Smooth muscle cell (in vitro differentiated cells): ENCODE measurements at regions not wholly inside any gene's neighbourhood (a gene's known extent, or its start where the extent isn't known, plus 50 kb on each side); places are given as distances from the start of the nearest gene placed in this dataset.

ENCODE experiments used
- DNase-seq: peaks from one replicate; lab custom pipeline; 2025; ENCODE audit not compliant: unreplicated experiment; lab: John Stamatoyannopoulos, UW
- H2AFZ ChIP-seq: fragments of 200-600 bp; sonication (generic); 2 replicates; pipeline ENCODE4 v1.6.0; 2016; ENCODE audit warnings: antibody characterized with exemption, low read depth, mild to moderate bottlenecking
- H3F3A ChIP-seq: fragments of 200-600 bp; sonication (generic); 2 replicates; pipeline ENCODE4 v1.6.0; 2017; ENCODE audit warnings: antibody characterized with exemption, low read depth
- H3K27ac ChIP-seq: fragments of 200-600 bp; sonication (generic); 2 replicates; pipeline ENCODE4 v1.5.1; 2016; ENCODE audit warnings: low read depth, mild to moderate bottlenecking
- H3K27me3 ChIP-seq: fragments of 200-600 bp; sonication (generic); 2 replicates; pipeline ENCODE4 v1.6.1; 2016; ENCODE audit warnings: low read depth, mild to moderate bottlenecking
- H3K36me3 ChIP-seq: fragments of 200-600 bp; sonication (generic); 2 replicates; pipeline ENCODE4 v1.5.1; 2016; ENCODE audit warnings: low read depth
- H3K4me1 ChIP-seq: fragments of 200-600 bp; sonication (generic); 2 replicates; pipeline ENCODE4 v1.5.1; 2016; ENCODE audit warnings: low read depth
- H3K4me2 ChIP-seq: fragments of 200-600 bp; sonication (generic); 2 replicates; pipeline ENCODE4 v1.6.0; 2016; ENCODE audit warnings: mild to moderate bottlenecking
- H3K4me3 ChIP-seq: fragments of 200-600 bp; sonication (generic); 2 replicates; pipeline ENCODE4 v1.5.1; 2016; ENCODE audit warnings: mild to moderate bottlenecking
- H3K79me2 ChIP-seq: fragments of 200-600 bp; sonication (generic); 2 replicates; pipeline ENCODE4 v1.6.0; 2016; ENCODE audit warnings: low read depth, mild to moderate bottlenecking
- H3K9ac ChIP-seq: fragments of 200-600 bp; sonication (generic); 2 replicates; pipeline ENCODE4 v1.6.0; 2016; ENCODE audit warnings: low read depth
- H3K9me3 ChIP-seq: fragments of 200-600 bp; sonication (generic); replicated peaks from 2 replicates; pipeline ENCODE4 v1.5.1; 2016; ENCODE audit warnings: low read depth
- H4K20me1 ChIP-seq: fragments of 200-600 bp; sonication (generic); 2 replicates; pipeline ENCODE4 v1.6.0; 2016; ENCODE audit warnings: low read depth
- WGBS: methylation state at CpG from one replicate; pipeline ENCODE4 v1.1.7; 2016; ENCODE audit warnings: low lambda C conversion rate; 5-methylcytosine and 5-hydroxymethylcytosine counted together
- TF ChIP-seq, protein P1 (sequence below): fragments of 200-600 bp; sonication (generic); IDR thresholded peaks from 2 replicates; pipeline ENCODE4 v1.5.1; 2017; ENCODE audit warnings: borderline replicate concordance, mild to moderate bottlenecking, antibody characterized with exemption; ENCODE audit not compliant: insufficient read depth, poor library complexity, severe bottlenecking

DNA sequence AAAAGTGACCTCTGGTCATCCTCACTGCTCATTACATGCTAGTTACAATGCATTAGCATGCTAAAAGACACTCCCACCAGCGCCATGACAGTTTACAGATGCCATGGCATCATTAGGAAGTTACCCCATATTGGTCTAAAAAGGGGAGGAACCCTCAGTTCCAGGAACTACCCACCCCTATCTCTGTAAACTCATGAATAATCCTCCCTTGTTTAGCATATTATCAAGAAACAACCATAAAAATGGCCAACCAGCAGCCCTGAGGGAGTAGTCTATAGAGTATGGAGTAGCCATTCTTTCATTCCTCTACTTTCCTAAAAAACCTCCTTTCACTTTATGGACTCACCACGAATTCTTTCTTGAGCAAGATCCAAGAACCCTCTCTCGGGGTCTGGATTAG, 89.4 kb downstream of the ATPSCKMT start:
- Histone ChIP-seq H3K36me3 (no peaks in the 10 kb centered on the region), H3K4me2 (no peak overlapping the region), H3F3A (no peaks in the 10 kb centered on the region), H2AFZ (no peak overlapping the region), H3K4me1 (peaks cover 16% of the 10 kb centered on the region), H3K79me2 (no peaks in the 10 kb centered on the region), H3K27ac (no peak overlapping the region), H4K20me1 (no peaks in the 10 kb centered on the region), H3K4me3 (no peak overlapping the region), H3K9me3 (no peaks in the 10 kb centered on the region), H3K27me3 (no peaks in the 10 kb centered on the region), H3K9ac (no peak overlapping the region)
- DNase-seq: no peak
- TF ChIP-seq, protein P1, sequence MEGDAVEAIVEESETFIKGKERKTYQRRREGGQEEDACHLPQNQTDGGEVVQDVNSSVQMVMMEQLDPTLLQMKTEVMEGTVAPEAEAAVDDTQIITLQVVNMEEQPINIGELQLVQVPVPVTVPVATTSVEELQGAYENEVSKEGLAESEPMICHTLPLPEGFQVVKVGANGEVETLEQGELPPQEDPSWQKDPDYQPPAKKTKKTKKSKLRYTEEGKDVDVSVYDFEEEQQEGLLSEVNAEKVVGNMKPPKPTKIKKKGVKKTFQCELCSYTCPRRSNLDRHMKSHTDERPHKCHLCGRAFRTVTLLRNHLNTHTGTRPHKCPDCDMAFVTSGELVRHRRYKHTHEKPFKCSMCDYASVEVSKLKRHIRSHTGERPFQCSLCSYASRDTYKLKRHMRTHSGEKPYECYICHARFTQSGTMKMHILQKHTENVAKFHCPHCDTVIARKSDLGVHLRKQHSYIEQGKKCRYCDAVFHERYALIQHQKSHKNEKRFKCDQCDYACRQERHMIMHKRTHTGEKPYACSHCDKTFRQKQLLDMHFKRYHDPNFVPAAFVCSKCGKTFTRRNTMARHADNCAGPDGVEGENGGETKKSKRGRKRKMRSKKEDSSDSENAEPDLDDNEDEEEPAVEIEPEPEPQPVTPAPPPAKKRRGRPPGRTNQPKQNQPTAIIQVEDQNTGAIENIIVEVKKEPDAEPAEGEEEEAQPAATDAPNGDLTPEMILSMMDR: no peak
- 96% methylated on average over 3 of the region's 3 CpGs for WGBS

DNA sequence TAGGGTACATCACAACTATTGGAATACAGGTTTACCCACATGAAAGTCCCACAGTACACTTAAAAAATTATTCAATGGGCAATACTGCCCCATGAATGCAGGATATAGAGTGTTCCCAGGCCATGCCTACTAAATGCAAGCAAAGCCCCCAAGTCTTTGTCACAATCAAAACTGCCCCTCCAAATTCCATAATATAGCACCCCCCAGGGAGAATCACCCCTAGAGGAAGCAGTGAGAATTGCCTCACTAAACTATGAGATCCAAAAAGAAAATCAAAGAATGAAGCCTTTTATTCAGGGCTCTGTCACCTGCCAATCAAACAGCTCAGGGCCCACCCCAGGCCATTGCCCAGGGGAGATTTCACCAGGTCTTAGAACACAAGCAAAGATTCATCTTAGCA, 90.8 kb downstream of the ATPSCKMT start:
- Histone ChIP-seq H3K4me1 (peaks cover 16% of the 10 kb centered on the region), H3F3A (no peaks in the 10 kb centered on the region), H3K4me3 (no peak overlapping the region), H4K20me1 (no peaks in the 10 kb centered on the region), H3K9ac (no peak overlapping the region), H3K36me3 (no peaks in the 10 kb centered on the region), H3K27ac (no peak overlapping the region), H3K27me3 (no peaks in the 10 kb centered on the region), H3K9me3 (no peaks in the 10 kb centered on the region), H2AFZ (no peak overlapping the region), H3K4me2 (no peak overlapping the region), H3K79me2 (no peaks in the 10 kb centered on the region)
- TF ChIP-seq, protein P1: no peak
- no peak for DNase-seq

DNA sequence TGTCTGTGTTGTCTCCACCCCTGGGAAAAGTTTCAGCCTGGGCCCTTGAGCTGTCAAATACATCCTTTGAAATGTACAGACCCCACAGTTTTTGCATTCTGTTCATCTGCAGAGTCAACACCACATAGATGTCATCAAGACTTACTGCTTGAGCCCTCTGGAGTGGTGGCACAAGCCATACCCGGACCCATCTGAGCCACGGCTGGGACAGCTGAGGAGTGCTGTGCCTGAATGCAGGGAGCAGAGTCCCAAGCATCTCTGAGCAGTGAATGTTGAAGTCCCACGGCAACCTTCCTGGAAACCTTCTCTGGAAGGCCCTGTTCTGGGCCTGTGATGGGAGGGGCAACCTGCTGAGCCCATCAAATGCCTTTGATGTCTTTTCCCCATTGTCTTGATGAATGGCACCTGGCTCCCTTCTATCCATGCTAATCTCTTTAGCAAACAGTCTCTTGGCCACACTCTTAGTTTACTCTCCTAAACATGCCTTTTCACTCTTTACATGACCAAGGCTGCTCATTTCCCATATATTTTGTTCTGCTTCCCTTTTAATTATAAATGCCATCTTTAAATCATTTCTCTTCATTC, 92.5 kb downstream of the ATPSCKMT start:
- Histone ChIP-seq H3K4me3 (no peak overlapping the region), H3K4me2 (no peak overlapping the region), H3F3A (no peaks in the 10 kb centered on the region), H3K79me2 (no peaks in the 10 kb centered on the region), H4K20me1 (no peaks in the 10 kb centered on the region), H2AFZ (no peak overlapping the region), H3K27ac (no peak overlapping the region), H3K9me3 (no peaks in the 10 kb centered on the region), H3K4me1 (peaks cover 11% of the 10 kb centered on the region), H3K27me3 (no peaks in the 10 kb centered on the region), H3K36me3 (no peaks in the 10 kb centered on the region), H3K9ac (no peak overlapping the region)
- TF ChIP-seq, protein P1: no peak
- WGBS: 76% methylated on average over 3 of the region's 3 CpGs
- no peak for DNase-seq

DNA sequence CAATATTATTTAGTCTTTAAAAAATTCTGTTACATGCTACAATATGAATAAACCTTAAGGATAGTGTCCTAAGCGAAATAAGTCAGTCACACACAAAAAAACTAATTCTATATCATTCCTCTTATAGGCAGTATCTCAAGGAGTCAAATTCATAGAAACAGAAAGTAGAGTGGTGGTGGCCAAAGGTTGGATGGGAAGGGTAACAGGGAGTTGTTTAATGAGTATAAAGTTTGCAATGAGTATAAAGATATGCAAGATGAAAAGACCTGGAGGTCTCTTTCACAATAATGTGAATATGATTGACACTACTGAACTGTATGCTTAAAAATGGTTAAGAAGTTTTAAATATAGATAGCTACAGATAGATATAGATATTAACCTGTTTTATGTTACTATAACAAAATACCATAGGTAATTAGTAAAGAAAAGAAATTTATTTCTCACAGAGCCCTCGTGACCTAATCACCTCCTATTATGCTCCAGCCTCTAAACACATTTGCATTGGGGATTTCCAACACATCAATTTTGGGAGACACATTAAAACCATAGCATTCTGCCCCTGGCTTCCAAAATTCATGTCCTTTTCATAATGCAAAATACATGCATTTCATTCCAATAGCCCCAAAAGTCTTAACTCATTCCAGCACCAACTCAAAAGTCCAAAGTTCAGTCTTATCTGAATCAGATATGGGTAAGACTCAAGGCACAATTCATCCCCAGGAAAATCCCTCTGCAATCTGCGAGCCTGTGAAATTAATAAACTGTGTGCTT, 93.6 kb downstream of the ATPSCKMT start:
- H2AFZ ChIP-seq: no peak overlapping the region
- H3K79me2 ChIP-seq: no peaks in the 10 kb centered on the region
- no peaks in the 10 kb centered on the region for H3K9me3 ChIP-seq
- peaks cover under 1% of the 10 kb centered on the region for H3K4me1 ChIP-seq
- TF ChIP-seq, protein P1: no peak
- no peaks in the 10 kb centered on the region for H3F3A ChIP-seq
- no peak for DNase-seq
- 91% methylated on average over 3 of the region's 3 CpGs for WGBS
- no peak overlapping the region for H3K4me3 ChIP-seq
- no peaks in the 10 kb centered on the region for H3K27me3 ChIP-seq
- H3K27ac ChIP-seq: no peak overlapping the region
- no peaks in the 10 kb centered on the region for H3K36me3 ChIP-seq
- no peaks in the 10 kb centered on the region for H4K20me1 ChIP-seq
- no peak overlapping the region for H3K4me2 ChIP-seq
- no peak overlapping the region for H3K9ac ChIP-seq
